H1 (cell line): ENCODE measurements at regions not wholly inside any gene's neighbourhood (a gene's known extent, or its start where the extent isn't known, plus 50 kb on each side); places are given as distances from the start of the nearest gene placed in this dataset.

ENCODE experiments used
- KDM4A ChIP-seq: IDR thresholded peaks from one replicate; pipeline ENCODE4 v1.7.1; 2012; ENCODE audit warnings: low read depth, mild to moderate bottlenecking, moderate library complexity, low read length, inconsistent platforms; ENCODE audit not compliant: severe bottlenecking
- MAFK ChIP-seq: IDR thresholded peaks from 2 replicates; pipeline ENCODE4 v1.6.1; 2012; ENCODE audit warnings: low read depth, mild to moderate bottlenecking, improper control_type of control experiment, low read length
- POLR2AphosphoS5 ChIP-seq: IDR thresholded peaks from 2 replicates; pipeline ENCODE4 v1.6.1; 2011; ENCODE audit warnings: low read depth, low read length
- TCF12 ChIP-seq: IDR thresholded peaks from 2 replicates; pipeline ENCODE4 v1.6.1; 2011; ENCODE audit warnings: low read depth, mild to moderate bottlenecking, low read length
- TEAD4 ChIP-seq: IDR thresholded peaks from 2 replicates; pipeline ENCODE4 v1.6.1; 2012; ENCODE audit warnings: low read depth, low read length, inconsistent platforms, mixed read lengths

DNA sequence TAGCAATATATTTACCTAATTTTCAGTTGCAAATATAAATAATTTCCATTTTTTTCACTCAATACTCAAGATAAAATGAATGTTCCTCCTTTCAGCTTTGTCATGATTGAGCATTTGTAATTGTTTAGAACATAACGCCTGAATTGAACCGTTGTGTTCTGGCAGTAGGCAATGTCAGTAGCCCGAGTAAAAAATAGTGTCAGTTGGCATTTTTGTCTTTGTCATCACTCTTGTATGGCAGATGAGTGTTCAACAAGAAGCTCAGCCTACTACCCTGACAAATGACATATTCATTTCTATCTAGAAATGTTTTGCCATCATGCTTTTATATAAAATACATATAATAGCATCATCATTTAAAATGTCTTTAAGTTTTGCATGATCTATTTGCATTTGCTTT is 691.4 kb upstream of the NCAM2 start (continued):
- TF ChIP-seq TEAD4 (no peak), MAFK (no peak), TCF12 (no peak), KDM4A (no peak), POLR2AphosphoS5 (no peak)
